ENCODE measurements at regions not wholly inside any gene's neighbourhood (a gene's known extent, or its start where the extent isn't known, plus 50 kb on each side); places are given as distances from the start of the nearest gene placed in this dataset.

DNA sequence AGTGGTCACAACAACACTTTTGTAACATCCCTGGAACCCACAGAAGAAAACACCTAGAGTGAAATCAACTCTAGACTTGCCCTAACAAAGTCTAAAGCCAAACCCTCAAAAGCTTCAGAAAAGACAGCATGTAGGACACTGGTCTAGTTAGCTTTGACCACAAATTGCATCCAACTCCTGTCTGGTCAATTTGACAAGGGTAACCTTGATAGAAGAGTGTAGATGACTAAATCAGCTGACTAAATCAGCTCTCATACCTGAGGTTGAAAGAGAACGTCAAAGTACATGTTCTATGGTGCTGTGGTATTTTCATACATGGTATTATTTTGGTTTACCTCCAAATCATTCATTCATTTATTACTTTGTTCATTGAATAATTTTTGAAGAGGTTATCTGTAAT is 272.8 kb downstream of the KLF5 start:
- no peak for TF ChIP-seq EZH2 (IDR thresholded peaks at IDR 0.05; ENCODE audit: insufficient read depth, low read length)
- TF ChIP-seq, protein P1, sequence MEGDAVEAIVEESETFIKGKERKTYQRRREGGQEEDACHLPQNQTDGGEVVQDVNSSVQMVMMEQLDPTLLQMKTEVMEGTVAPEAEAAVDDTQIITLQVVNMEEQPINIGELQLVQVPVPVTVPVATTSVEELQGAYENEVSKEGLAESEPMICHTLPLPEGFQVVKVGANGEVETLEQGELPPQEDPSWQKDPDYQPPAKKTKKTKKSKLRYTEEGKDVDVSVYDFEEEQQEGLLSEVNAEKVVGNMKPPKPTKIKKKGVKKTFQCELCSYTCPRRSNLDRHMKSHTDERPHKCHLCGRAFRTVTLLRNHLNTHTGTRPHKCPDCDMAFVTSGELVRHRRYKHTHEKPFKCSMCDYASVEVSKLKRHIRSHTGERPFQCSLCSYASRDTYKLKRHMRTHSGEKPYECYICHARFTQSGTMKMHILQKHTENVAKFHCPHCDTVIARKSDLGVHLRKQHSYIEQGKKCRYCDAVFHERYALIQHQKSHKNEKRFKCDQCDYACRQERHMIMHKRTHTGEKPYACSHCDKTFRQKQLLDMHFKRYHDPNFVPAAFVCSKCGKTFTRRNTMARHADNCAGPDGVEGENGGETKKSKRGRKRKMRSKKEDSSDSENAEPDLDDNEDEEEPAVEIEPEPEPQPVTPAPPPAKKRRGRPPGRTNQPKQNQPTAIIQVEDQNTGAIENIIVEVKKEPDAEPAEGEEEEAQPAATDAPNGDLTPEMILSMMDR (IDR thresholded peaks at IDR 0.05; ENCODE audit: insufficient read depth, low read depth, low read length), result no peak
